Smooth muscle cell (in vitro differentiated cells): ENCODE measurements at regions not wholly inside any gene's neighbourhood (a gene's known extent, or its start where the extent isn't known, plus 50 kb on each side); places are given as distances from the start of the nearest gene placed in this dataset.

Experiments used
- DNase-seq: peaks from one replicate; lab custom pipeline; 2025; ENCODE audit not compliant: unreplicated experiment; lab: John Stamatoyannopoulos, UW
- H2AFZ ChIP-seq: fragments of 200-600 bp; sonication (generic); 2 replicates; pipeline ENCODE4 v1.6.0; 2016; ENCODE audit warnings: antibody characterized with exemption, low read depth, mild to moderate bottlenecking
- H3F3A ChIP-seq: fragments of 200-600 bp; sonication (generic); 2 replicates; pipeline ENCODE4 v1.6.0; 2017; ENCODE audit warnings: antibody characterized with exemption, low read depth
- H3K27ac ChIP-seq: fragments of 200-600 bp; sonication (generic); 2 replicates; pipeline ENCODE4 v1.5.1; 2016; ENCODE audit warnings: low read depth, mild to moderate bottlenecking
- H3K27me3 ChIP-seq: fragments of 200-600 bp; sonication (generic); 2 replicates; pipeline ENCODE4 v1.6.1; 2016; ENCODE audit warnings: low read depth, mild to moderate bottlenecking
- H3K36me3 ChIP-seq: fragments of 200-600 bp; sonication (generic); 2 replicates; pipeline ENCODE4 v1.5.1; 2016; ENCODE audit warnings: low read depth
- H3K4me1 ChIP-seq: fragments of 200-600 bp; sonication (generic); 2 replicates; pipeline ENCODE4 v1.5.1; 2016; ENCODE audit warnings: low read depth
- H3K4me2 ChIP-seq: fragments of 200-600 bp; sonication (generic); 2 replicates; pipeline ENCODE4 v1.6.0; 2016; ENCODE audit warnings: mild to moderate bottlenecking
- H3K4me3 ChIP-seq: fragments of 200-600 bp; sonication (generic); 2 replicates; pipeline ENCODE4 v1.5.1; 2016; ENCODE audit warnings: mild to moderate bottlenecking
- H3K79me2 ChIP-seq: fragments of 200-600 bp; sonication (generic); 2 replicates; pipeline ENCODE4 v1.6.0; 2016; ENCODE audit warnings: low read depth, mild to moderate bottlenecking
- H3K9ac ChIP-seq: fragments of 200-600 bp; sonication (generic); 2 replicates; pipeline ENCODE4 v1.6.0; 2016; ENCODE audit warnings: low read depth
- H3K9me3 ChIP-seq: fragments of 200-600 bp; sonication (generic); replicated peaks from 2 replicates; pipeline ENCODE4 v1.5.1; 2016; ENCODE audit warnings: low read depth
- H4K20me1 ChIP-seq: fragments of 200-600 bp; sonication (generic); 2 replicates; pipeline ENCODE4 v1.6.0; 2016; ENCODE audit warnings: low read depth
- CTCF ChIP-seq: fragments of 200-600 bp; sonication (generic); IDR thresholded peaks from 2 replicates; pipeline ENCODE4 v1.5.1; 2017; ENCODE audit warnings: borderline replicate concordance, mild to moderate bottlenecking, antibody characterized with exemption; ENCODE audit not compliant: insufficient read depth, poor library complexity, severe bottlenecking
- WGBS: methylation state at CpG from one replicate; pipeline ENCODE4 v1.1.7; 2016; ENCODE audit warnings: low lambda C conversion rate; 5-methylcytosine and 5-hydroxymethylcytosine counted together

- H3K4me3 ChIP-seq, result no peak overlapping the region
- WGBS, result 84% methylated on average over 1 of the region's 1 CpG
- no peak overlapping the region for H3K9ac ChIP-seq
- no peaks in the 10 kb centered on the region for H3K9me3 ChIP-seq
- TF ChIP-seq CTCF, result no peak
- no peak overlapping the region for H2AFZ ChIP-seq
- H3K27ac ChIP-seq, result no peak overlapping the region
- H3K4me2 ChIP-seq, result no peak overlapping the region
- peaks cover 5% of the 10 kb centered on the region for H3K27me3 ChIP-seq
- H3K36me3 ChIP-seq, result no peaks in the 10 kb centered on the region
- peaks cover 27% of the 10 kb centered on the region for H3K4me1 ChIP-seq
- no peaks in the 10 kb centered on the region for H4K20me1 ChIP-seq
- H3K79me2 ChIP-seq, result no peaks in the 10 kb centered on the region
- no peak for DNase-seq
- no peaks in the 10 kb centered on the region for H3F3A ChIP-seq
These were observed 302.2 kb upstream of the SALL1 start for GRCh38 chr16:51453251-51453650.

DNA sequence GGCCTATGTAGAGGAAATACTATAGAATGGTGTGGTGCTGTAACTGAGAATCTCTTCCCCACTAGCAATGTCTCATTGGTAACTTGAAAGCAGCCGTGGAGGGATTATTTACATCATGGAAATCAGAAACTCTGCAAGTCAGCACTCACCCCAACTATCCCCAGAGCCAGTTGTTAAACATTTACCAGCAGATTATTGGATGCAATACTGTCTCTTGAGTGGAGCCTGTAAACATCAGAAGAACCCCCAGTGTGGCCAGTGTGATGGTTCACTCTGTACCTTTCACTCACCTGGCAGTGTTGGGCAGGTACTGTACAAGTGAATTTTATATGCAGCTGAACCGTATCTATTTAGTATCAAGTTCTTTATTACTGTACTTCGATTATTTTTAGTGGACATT is 299.8 kb upstream of the SALL1 start:
- H3K9ac ChIP-seq, result no peak overlapping the region
- peaks cover 4% of the 10 kb centered on the region for H3K27me3 ChIP-seq
- no peak overlapping the region for H3K4me2 ChIP-seq
- no peaks in the 10 kb centered on the region for H3F3A ChIP-seq
- TF ChIP-seq CTCF, result no peak
- H2AFZ ChIP-seq, result no peak overlapping the region
- no peak for DNase-seq
- 76% methylated on average over 3 of the region's 3 CpGs for WGBS
- H3K79me2 ChIP-seq, result no peaks in the 10 kb centered on the region
- H3K4me3 ChIP-seq, result no peak overlapping the region
- H3K4me1 ChIP-seq, result peaks cover 19% of the 10 kb centered on the region
- H3K27ac ChIP-seq, result no peak overlapping the region
- H3K9me3 ChIP-seq, result no peaks in the 10 kb centered on the region
- H4K20me1 ChIP-seq, result no peaks in the 10 kb centered on the region
- no peaks in the 10 kb centered on the region for H3K36me3 ChIP-seq

DNA sequence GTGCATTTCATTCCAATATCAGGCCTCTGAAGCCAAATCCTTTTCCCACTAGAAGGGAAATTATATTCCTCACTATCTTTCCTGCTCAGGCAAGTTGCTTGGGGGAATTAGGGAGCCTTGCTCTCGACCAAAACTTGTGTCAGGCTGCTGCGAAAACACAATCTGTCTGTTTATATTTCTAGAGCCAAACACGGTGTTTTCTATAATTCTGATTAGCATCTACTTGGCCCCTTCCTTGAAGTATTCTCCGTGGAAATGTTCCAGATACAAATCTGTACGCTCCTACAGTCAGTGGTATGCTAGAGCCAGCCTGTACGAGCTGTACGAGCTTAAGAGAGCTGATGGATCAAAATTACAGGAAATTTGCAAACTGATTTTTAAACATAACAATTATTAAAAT is 299.3 kb upstream of the SALL1 start:
- H3K27ac ChIP-seq, result no peak overlapping the region
- no peak for DNase-seq
- WGBS, result 74% methylated on average over 7 of the region's 7 CpGs
- H3K9ac ChIP-seq, result no peak overlapping the region
- H3K9me3 ChIP-seq, result no peaks in the 10 kb centered on the region
- no peaks in the 10 kb centered on the region for H3K36me3 ChIP-seq
- TF ChIP-seq CTCF, result no peak
- no peak overlapping the region for H3K4me2 ChIP-seq
- peaks cover 19% of the 10 kb centered on the region for H3K4me1 ChIP-seq
- H3K27me3 ChIP-seq, result peaks cover 3% of the 10 kb centered on the region
- no peaks in the 10 kb centered on the region for H3F3A ChIP-seq
- H4K20me1 ChIP-seq, result no peaks in the 10 kb centered on the region
- H3K4me3 ChIP-seq, result no peak overlapping the region
- no peak overlapping the region for H2AFZ ChIP-seq
- H3K79me2 ChIP-seq, result no peaks in the 10 kb centered on the region

DNA sequence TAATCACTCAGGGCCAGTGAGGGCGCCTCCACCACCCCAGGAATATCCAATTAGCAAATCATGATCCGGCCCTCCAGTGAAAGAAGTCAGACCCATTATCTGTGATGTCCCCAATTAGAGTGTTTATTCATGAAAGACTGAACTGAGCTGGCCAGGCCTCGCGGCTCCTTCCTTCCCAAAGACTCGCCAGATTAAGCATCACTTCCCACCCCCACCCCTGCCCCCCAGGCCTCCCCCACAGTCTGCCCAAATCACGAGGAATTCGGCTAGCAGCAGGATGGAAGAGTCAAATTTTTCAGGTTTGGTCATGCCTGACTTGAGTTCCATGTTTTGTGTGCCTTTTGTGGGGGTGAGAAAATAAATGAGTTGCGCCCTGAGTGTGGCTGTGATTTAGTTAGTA is 298.4 kb upstream of the SALL1 start:
- Histone ChIP-seq H3K27ac (no peak overlapping the region), H3F3A (no peaks in the 10 kb centered on the region), H3K79me2 (no peaks in the 10 kb centered on the region), H2AFZ (no peak overlapping the region), H3K27me3 (no peaks in the 10 kb centered on the region), H3K9ac (no peak overlapping the region), H4K20me1 (no peaks in the 10 kb centered on the region), H3K4me3 (no peak overlapping the region), H3K4me2 (no peak overlapping the region), H3K9me3 (no peaks in the 10 kb centered on the region), H3K36me3 (no peaks in the 10 kb centered on the region), H3K4me1 (peaks cover 19% of the 10 kb centered on the region)
- 62% methylated on average over 8 of the region's 8 CpGs for whole genome bisulfite sequencing
- no peak for TF ChIP-seq CTCF
- DNase-seq, result no peak
